Ishikawa (cell line): ENCODE measurements at regions not wholly inside any gene's neighbourhood (a gene's known extent, or its start where the extent isn't known, plus 50 kb on each side); places are given as distances from the start of the nearest gene placed in this dataset.

ENCODE experiments used
- CEBPB ChIP-seq: IDR thresholded peaks from 2 replicates; pipeline ENCODE4 v1.6.1; 2012
- CREB1 ChIP-seq: IDR thresholded peaks from 2 replicates; pipeline ENCODE4 v1.6.1; 2012; ENCODE audit warnings: low read depth
- EGR1 ChIP-seq: IDR thresholded peaks from 2 replicates; pipeline ENCODE4 v1.6.1; 2012
- EP300 ChIP-seq: IDR thresholded peaks from 2 replicates; pipeline ENCODE4 v1.6.1; 2012; ENCODE audit warnings: borderline replicate concordance
- FOXM1 ChIP-seq: IDR thresholded peaks from 2 replicates; pipeline ENCODE4 v1.6.1; 2012; ENCODE audit warnings: low read depth, borderline replicate concordance
- RAD21 ChIP-seq: IDR thresholded peaks from 2 replicates; pipeline ENCODE4 v1.6.1; 2012; ENCODE audit warnings: low read depth
- TAF1 ChIP-seq: IDR thresholded peaks from 2 replicates; pipeline ENCODE4 v1.6.1; 2012; ENCODE audit warnings: low read depth, mild to moderate bottlenecking
- TCF12 ChIP-seq: IDR thresholded peaks from 2 replicates; pipeline ENCODE4 v1.6.1; 2012; ENCODE audit warnings: low read depth
- TEAD4 ChIP-seq: IDR thresholded peaks from 2 replicates; pipeline ENCODE4 v1.6.1; 2012
- YY1 ChIP-seq: IDR thresholded peaks from 2 replicates; pipeline ENCODE4 v1.6.1; 2012; ENCODE audit warnings: low read depth
- ZBTB7A ChIP-seq: IDR thresholded peaks from 2 replicates; pipeline ENCODE4 v1.6.1; 2012; ENCODE audit warnings: low read depth
- TF ChIP-seq, protein P1 (sequence below): IDR thresholded peaks from 2 replicates; pipeline ENCODE4 v1.6.1; 2012
- TF ChIP-seq, protein P2 (sequence below): IDR thresholded peaks from 2 replicates; pipeline ENCODE4 v1.6.1; 2012; ENCODE audit warnings: low read depth, mild to moderate bottlenecking
- TF ChIP-seq, protein P3 (sequence below): IDR thresholded peaks from 2 replicates; pipeline ENCODE4 v1.6.1; 2012

DNA sequence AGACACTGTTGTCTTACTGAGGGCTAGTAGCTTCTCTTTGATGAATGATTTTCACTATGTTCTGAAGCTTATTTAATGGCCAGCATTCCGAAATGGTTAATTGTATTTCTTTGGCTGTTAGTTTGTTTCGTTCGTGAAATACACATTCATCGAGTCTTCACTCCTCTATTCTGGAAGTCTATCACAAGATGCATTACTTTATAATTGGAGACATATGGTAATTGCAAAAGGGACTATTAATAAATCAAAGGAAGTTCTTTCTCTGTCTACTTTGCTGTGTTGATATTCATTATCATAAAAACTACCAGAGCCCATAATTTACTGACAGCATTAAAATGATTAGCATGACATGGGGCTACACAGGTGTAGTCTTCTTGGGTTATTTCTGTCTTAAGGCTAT is 133.8 kb upstream of the IGFBP3 start:
- TF ChIP-seq, protein P1, sequence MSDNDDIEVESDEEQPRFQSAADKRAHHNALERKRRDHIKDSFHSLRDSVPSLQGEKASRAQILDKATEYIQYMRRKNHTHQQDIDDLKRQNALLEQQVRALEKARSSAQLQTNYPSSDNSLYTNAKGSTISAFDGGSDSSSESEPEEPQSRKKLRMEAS = no peak
- TF ChIP-seq, protein P2, sequence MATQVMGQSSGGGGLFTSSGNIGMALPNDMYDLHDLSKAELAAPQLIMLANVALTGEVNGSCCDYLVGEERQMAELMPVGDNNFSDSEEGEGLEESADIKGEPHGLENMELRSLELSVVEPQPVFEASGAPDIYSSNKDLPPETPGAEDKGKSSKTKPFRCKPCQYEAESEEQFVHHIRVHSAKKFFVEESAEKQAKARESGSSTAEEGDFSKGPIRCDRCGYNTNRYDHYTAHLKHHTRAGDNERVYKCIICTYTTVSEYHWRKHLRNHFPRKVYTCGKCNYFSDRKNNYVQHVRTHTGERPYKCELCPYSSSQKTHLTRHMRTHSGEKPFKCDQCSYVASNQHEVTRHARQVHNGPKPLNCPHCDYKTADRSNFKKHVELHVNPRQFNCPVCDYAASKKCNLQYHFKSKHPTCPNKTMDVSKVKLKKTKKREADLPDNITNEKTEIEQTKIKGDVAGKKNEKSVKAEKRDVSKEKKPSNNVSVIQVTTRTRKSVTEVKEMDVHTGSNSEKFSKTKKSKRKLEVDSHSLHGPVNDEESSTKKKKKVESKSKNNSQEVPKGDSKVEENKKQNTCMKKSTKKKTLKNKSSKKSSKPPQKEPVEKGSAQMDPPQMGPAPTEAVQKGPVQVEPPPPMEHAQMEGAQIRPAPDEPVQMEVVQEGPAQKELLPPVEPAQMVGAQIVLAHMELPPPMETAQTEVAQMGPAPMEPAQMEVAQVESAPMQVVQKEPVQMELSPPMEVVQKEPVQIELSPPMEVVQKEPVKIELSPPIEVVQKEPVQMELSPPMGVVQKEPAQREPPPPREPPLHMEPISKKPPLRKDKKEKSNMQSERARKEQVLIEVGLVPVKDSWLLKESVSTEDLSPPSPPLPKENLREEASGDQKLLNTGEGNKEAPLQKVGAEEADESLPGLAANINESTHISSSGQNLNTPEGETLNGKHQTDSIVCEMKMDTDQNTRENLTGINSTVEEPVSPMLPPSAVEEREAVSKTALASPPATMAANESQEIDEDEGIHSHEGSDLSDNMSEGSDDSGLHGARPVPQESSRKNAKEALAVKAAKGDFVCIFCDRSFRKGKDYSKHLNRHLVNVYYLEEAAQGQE = no peak
- no peak for TF ChIP-seq CEBPB
- no peak for TF ChIP-seq TEAD4
- TF ChIP-seq ZBTB7A = no peak
- TF ChIP-seq TCF12 = no peak
- TF ChIP-seq, protein P3, sequence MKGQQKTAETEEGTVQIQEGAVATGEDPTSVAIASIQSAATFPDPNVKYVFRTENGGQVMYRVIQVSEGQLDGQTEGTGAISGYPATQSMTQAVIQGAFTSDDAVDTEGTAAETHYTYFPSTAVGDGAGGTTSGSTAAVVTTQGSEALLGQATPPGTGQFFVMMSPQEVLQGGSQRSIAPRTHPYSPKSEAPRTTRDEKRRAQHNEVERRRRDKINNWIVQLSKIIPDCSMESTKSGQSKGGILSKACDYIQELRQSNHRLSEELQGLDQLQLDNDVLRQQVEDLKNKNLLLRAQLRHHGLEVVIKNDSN = no peak
- TF ChIP-seq EGR1 = no peak

DNA sequence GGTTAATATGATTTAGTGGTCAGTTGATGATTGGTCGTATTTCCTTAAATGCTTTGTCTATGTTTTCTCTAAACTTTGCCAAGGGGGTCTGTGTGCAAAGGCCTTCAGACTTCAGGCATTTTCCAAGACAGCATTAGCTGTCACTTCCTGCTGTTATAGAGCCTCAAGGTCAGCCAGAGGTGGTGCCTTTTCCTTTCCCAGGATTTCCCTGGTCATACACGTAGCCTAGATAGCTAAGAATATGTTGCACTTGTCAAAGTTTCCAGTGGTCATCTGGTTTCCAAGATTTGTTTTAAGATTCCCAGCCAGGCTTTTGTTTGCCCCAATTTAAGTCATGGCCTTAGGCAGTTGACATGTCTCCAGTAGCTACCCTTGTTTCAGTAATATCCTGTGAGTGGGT is 133.2 kb upstream of the IGFBP3 start:
- TF ChIP-seq EP300 = no peak
- TF ChIP-seq CREB1 = no peak
- no peak for TF ChIP-seq TEAD4
- no peak for TF ChIP-seq YY1
- TF ChIP-seq ZBTB7A = no peak
- TF ChIP-seq EGR1 = no peak
- TF ChIP-seq, protein P1 = no peak
- TF ChIP-seq FOXM1 = no peak
- TF ChIP-seq TCF12 = no peak
- TF ChIP-seq, protein P2 = no peak

DNA sequence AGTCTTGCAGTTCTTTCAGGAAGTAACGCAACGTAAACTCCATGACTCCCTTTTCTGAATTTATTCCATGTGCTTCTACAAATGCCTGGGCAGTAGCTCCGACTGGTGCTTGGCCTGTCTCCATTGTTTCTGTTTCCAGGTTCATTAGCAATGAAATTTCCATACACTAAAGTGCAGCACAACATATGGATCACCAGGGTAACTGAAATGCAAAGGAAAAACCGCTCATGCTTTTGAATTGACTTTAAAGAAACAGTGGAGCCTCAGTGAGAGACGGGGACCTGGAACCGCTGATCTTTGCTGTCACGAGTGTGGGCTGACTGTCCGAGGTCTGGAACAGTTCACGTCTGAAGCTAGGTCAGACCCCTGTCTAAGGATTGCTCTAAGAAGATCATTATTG is 126.5 kb upstream of the IGFBP3 start:
- TF ChIP-seq YY1 (no peak), CREB1 (no peak)
- TF ChIP-seq, protein P1 = no peak
- TF ChIP-seq, protein P3 = no peak

DNA sequence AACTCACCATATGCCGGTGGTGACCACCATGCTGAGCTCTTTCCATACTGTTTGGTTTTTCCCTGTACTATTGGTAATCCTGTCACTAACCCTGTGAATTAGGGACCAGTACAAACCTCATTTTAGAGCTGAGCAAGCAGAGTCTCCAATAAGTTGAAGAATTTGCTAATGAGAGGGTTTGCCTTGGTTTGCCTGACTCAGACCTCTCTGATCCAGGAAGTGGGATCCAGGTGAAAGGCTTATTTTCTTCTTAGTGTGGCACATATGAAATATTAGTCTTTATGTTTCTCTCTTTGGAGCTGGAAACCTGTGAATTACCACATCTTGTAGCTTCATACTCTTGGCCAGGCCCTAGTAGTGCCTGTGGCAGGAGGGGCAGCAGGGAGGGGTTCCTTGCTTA is 114.1 kb upstream of the IGFBP3 start:
- TF ChIP-seq, protein P3 = no peak
- TF ChIP-seq EP300 = no peak
- no peak for TF ChIP-seq TEAD4
- TF ChIP-seq TCF12 = no peak
- no peak for TF ChIP-seq EGR1
- no peak for TF ChIP-seq TAF1
- no peak for TF ChIP-seq RAD21
- TF ChIP-seq, protein P1 = no peak
- TF ChIP-seq, protein P2 = no peak
- no peak for TF ChIP-seq CEBPB
